Osteocyte (in vitro differentiated cells): ENCODE measurements at regions not wholly inside any gene's neighbourhood (a gene's known extent, or its start where the extent isn't known, plus 50 kb on each side); places are given as distances from the start of the nearest gene placed in this dataset.
A peak's percentile ranks its signal among the peaks of the same experiment; 100 is the strongest.

Source experiments
- DNase-seq: peaks from one replicate; pipeline ENCODE4 v3.0.0; 2021; ENCODE audit warnings: mixed read lengths; ENCODE audit not compliant: unreplicated experiment; ENCODE audit errors: extremely low spot score
- H3K27ac Mint-ChIP-seq: one replicate; pipeline ENCODE4 v1.8.0; 2021; ENCODE audit warnings: mild to moderate bottlenecking, mixed read lengths; ENCODE audit not compliant: unreplicated experiment
- H3K27me3 Mint-ChIP-seq: one replicate; pipeline ENCODE4 v1.8.0; 2021; ENCODE audit warnings: mixed read lengths; ENCODE audit not compliant: unreplicated experiment
- H3K36me3 Mint-ChIP-seq: one replicate; pipeline ENCODE4 v1.8.0; 2021; ENCODE audit warnings: mixed read lengths; ENCODE audit not compliant: unreplicated experiment
- H3K4me1 Mint-ChIP-seq: one replicate; pipeline ENCODE4 v1.8.0; 2021; ENCODE audit warnings: mixed read lengths; ENCODE audit not compliant: unreplicated experiment
- H3K4me3 Mint-ChIP-seq: one replicate; pipeline ENCODE4 v1.8.0; 2021; ENCODE audit warnings: mild to moderate bottlenecking, moderate library complexity, mixed read lengths; ENCODE audit not compliant: unreplicated experiment
- H3K9me3 Mint-ChIP-seq: one replicate; pipeline ENCODE4 v1.8.0; 2021; ENCODE audit warnings: mixed read lengths; ENCODE audit not compliant: unreplicated experiment
- CTCF ChIP-seq: fragments of 200-600 bp; sonication (generic); IDR thresholded peaks from 2 replicates; pipeline ENCODE4 v1.5.0; 2021; ENCODE audit warnings: antibody characterized with exemption, mild to moderate bottlenecking, moderate library complexity

- Mint-ChIP-seq H3K4me3 (no peak overlapping the region), H3K4me1 (peaks cover 30% of the 10 kb centered on the region), H3K27ac (no peak overlapping the region), H3K9me3 (peaks cover 6% of the 10 kb centered on the region), H3K36me3 (no peaks in the 10 kb centered on the region), H3K27me3 (no peaks in the 10 kb centered on the region)
- no peak for TF ChIP-seq CTCF
- no peak for DNase-seq
These were observed 706.2 kb upstream of the CBLB start for GRCh38 chr3:106575029-106575428.

- H3K27me3 Mint-ChIP-seq = no peaks in the 10 kb centered on the region
- no peak for TF ChIP-seq CTCF
- peak overlapping the region; percentile 8 for H3K27ac Mint-ChIP-seq
- DNase-seq = no peak
- H3K36me3 Mint-ChIP-seq = no peaks in the 10 kb centered on the region
- peaks cover 39% of the 10 kb centered on the region for H3K4me1 Mint-ChIP-seq
- peaks cover 7% of the 10 kb centered on the region for H3K9me3 Mint-ChIP-seq
- H3K4me3 Mint-ChIP-seq = no peak overlapping the region
These were observed 708.4 kb upstream of the CBLB start for GRCh38 chr3:106577241-106577640.

- Mint-ChIP-seq H3K4me3 (no peak overlapping the region), H3K27ac (no peak overlapping the region), H3K4me1 (peaks cover 45% of the 10 kb centered on the region), H3K27me3 (no peaks in the 10 kb centered on the region), H3K36me3 (no peaks in the 10 kb centered on the region), H3K9me3 (peaks cover 7% of the 10 kb centered on the region)
- no peak for DNase-seq
- TF ChIP-seq CTCF = no peak
These were observed 710.1 kb upstream of the CBLB start for GRCh38 chr3:106578911-106579310.

- H3K36me3 Mint-ChIP-seq = no peaks in the 10 kb centered on the region
- peaks cover 7% of the 10 kb centered on the region for H3K9me3 Mint-ChIP-seq
- H3K4me3 Mint-ChIP-seq = no peak overlapping the region
- H3K27ac Mint-ChIP-seq = no peak overlapping the region
- peaks cover 37% of the 10 kb centered on the region for H3K4me1 Mint-ChIP-seq
- no peak for TF ChIP-seq CTCF
- no peaks in the 10 kb centered on the region for H3K27me3 Mint-ChIP-seq
- DNase-seq = no peak
These were observed 713.3 kb upstream of the CBLB start for GRCh38 chr3:106582151-106582550.

- DNase-seq = no peak
- no peaks in the 10 kb centered on the region for H3K27me3 Mint-ChIP-seq
- no peaks in the 10 kb centered on the region for H3K9me3 Mint-ChIP-seq
- peaks cover 6% of the 10 kb centered on the region for H3K4me1 Mint-ChIP-seq
- no peak for TF ChIP-seq CTCF
- no peak overlapping the region for H3K27ac Mint-ChIP-seq
- no peak overlapping the region for H3K4me3 Mint-ChIP-seq
- H3K36me3 Mint-ChIP-seq = no peaks in the 10 kb centered on the region
These were observed 718.7 kb upstream of the CBLB start for GRCh38 chr3:106587551-106587950.
